H9 (cell line): ENCODE measurements at regions not wholly inside any gene's neighbourhood (a gene's known extent, or its start where the extent isn't known, plus 50 kb on each side); places are given as distances from the start of the nearest gene placed in this dataset.

Source experiments
- DNase-seq: peaks from one replicate; pipeline ENCODE4 v3.0.0-alpha.2; 2017
- H2AFZ ChIP-seq: one replicate; pipeline ENCODE4 v1.6.1; 2013; ENCODE audit warnings: mild to moderate bottlenecking, low read length, control low read depth, moderate library complexity
- H2AK5ac ChIP-seq: 2 replicates; pipeline ENCODE4 v1.6.1; 2013; ENCODE audit warnings: low read length, control low read depth, mixed read lengths; ENCODE audit not compliant: insufficient read length
- H2BK120ac ChIP-seq: one replicate; pipeline ENCODE4 v1.6.1; 2013; ENCODE audit warnings: low read depth, mild to moderate bottlenecking, low read length, control low read depth, inconsistent platforms; ENCODE audit not compliant: poor library complexity, severe bottlenecking
- H2BK12ac ChIP-seq: 2 replicates; pipeline ENCODE4 v1.6.1; 2013; ENCODE audit warnings: low read length, control low read depth, mixed read lengths, low read depth; ENCODE audit not compliant: insufficient read length
- H2BK15ac ChIP-seq: 2 replicates; pipeline ENCODE4 v1.6.1; 2013; ENCODE audit warnings: low read depth, low read length, control low read depth
- H2BK20ac ChIP-seq: one replicate; pipeline ENCODE4 v1.6.1; 2013; ENCODE audit warnings: low read depth, mild to moderate bottlenecking, low read length, control low read depth, inconsistent platforms; ENCODE audit not compliant: poor library complexity, severe bottlenecking
- H2BK5ac ChIP-seq: 2 replicates; pipeline ENCODE4 v1.6.1; 2013; ENCODE audit warnings: low read length, control low read depth, mixed read lengths; ENCODE audit not compliant: insufficient read length
- H3K14ac ChIP-seq: 2 replicates; pipeline ENCODE4 v1.6.1; 2013; ENCODE audit warnings: low read length, control low read depth; ENCODE audit not compliant: insufficient read depth
- H3K18ac ChIP-seq: 2 replicates; pipeline ENCODE4 v1.6.1; 2013; ENCODE audit warnings: low read depth, mild to moderate bottlenecking, mixed read lengths, low read length, control low read depth; ENCODE audit not compliant: insufficient read length
- H3K23ac ChIP-seq: 2 replicates; pipeline ENCODE4 v1.6.1; 2013; ENCODE audit warnings: low read length, control low read depth, mixed read lengths, low read depth; ENCODE audit not compliant: insufficient read length
- H3K23me2 ChIP-seq: 2 replicates; pipeline ENCODE4 v1.6.1; 2013; ENCODE audit warnings: low read depth, mild to moderate bottlenecking, mixed read lengths, low read length, control low read depth; ENCODE audit not compliant: insufficient read length, poor library complexity, severe bottlenecking
- H3K27ac ChIP-seq: 2 replicates; pipeline ENCODE4 v1.5.1; 2013; ENCODE audit warnings: low read length, control low read depth, mixed read lengths, low read depth; ENCODE audit not compliant: insufficient read length
- H3K27me3 ChIP-seq: 2 replicates; pipeline ENCODE4 v1.6.1; 2013; ENCODE audit warnings: low read length, control low read depth, inconsistent platforms; ENCODE audit not compliant: insufficient read depth
- H3K4ac ChIP-seq: 2 replicates; pipeline ENCODE4 v1.6.1; 2013; ENCODE audit warnings: low read depth, mild to moderate bottlenecking, control low read depth, inconsistent platforms, low read length, moderate library complexity
- H3K4me1 ChIP-seq: 2 replicates; pipeline ENCODE4 v1.6.1; 2013; ENCODE audit warnings: low read length, control low read depth, inconsistent platforms; ENCODE audit not compliant: insufficient read depth
- H3K4me2 ChIP-seq: 2 replicates; pipeline ENCODE4 v1.6.1; 2013; ENCODE audit warnings: low read length, control low read depth, mixed read lengths; ENCODE audit not compliant: insufficient read length, insufficient read depth
- H3K56ac ChIP-seq: 2 replicates; pipeline ENCODE4 v1.6.1; 2013; ENCODE audit warnings: low read depth, mild to moderate bottlenecking, mixed read lengths, low read length, control low read depth; ENCODE audit not compliant: insufficient read length
- H3K79me1 ChIP-seq: 2 replicates; pipeline ENCODE4 v1.6.1; 2013; ENCODE audit warnings: low read depth, mild to moderate bottlenecking, moderate library complexity, low read length, control low read depth, inconsistent platforms; ENCODE audit not compliant: insufficient read depth, poor library complexity, severe bottlenecking
- H3K79me2 ChIP-seq: 2 replicates; pipeline ENCODE4 v1.6.1; 2013; ENCODE audit warnings: low read length, control low read depth, inconsistent platforms; ENCODE audit not compliant: insufficient read depth
- H3K9ac ChIP-seq: 2 replicates; pipeline ENCODE4 v1.6.1; 2013; ENCODE audit warnings: low read length, control low read depth, mixed read lengths; ENCODE audit not compliant: insufficient read length; ENCODE audit errors: extremely low read depth
- H3K9me3 ChIP-seq: one replicate; pipeline ENCODE4 v1.6.1; 2013; ENCODE audit warnings: low read depth, low read length, inconsistent platforms; ENCODE audit not compliant: control insufficient read depth
- H3T11ph ChIP-seq: one replicate; pipeline ENCODE4 v1.6.1; 2013; ENCODE audit warnings: mild to moderate bottlenecking, low read length, control low read depth, inconsistent platforms
- H4K20me1 ChIP-seq: one replicate; pipeline ENCODE4 v1.6.1; 2013; ENCODE audit not compliant: control insufficient read depth, insufficient read length, insufficient read depth
- H4K5ac ChIP-seq: 2 replicates; pipeline ENCODE4 v1.6.1; 2013; ENCODE audit warnings: low read depth, mild to moderate bottlenecking, mixed read lengths, low read length, control low read depth; ENCODE audit not compliant: insufficient read length
- H4K8ac ChIP-seq: replicated peaks from 2 replicates; pipeline ENCODE4 v1.6.1; 2013; ENCODE audit warnings: low read length, control low read depth, mixed read lengths, low read depth; ENCODE audit not compliant: insufficient read length
- H4K91ac ChIP-seq: 2 replicates; pipeline ENCODE4 v1.6.1; 2013; ENCODE audit warnings: low read depth, mild to moderate bottlenecking, moderate library complexity, mixed read lengths, low read length, control low read depth; ENCODE audit not compliant: insufficient read length
- H3K27ac Mint-ChIP-seq, 3 experiments: 2 replicates in 2 of 3; 3 replicates in 1 of 3; pipeline ENCODE4 v1.8.0; 2020 to 2021; ENCODE audit warnings: mixed read lengths in 3 of 3, mild to moderate bottlenecking in 1 of 3, moderate library complexity in 1 of 3
- H3K27me3 Mint-ChIP-seq: 2 replicates; pipeline ENCODE4 v1.8.0; 2021; ENCODE audit warnings: low read depth, mild to moderate bottlenecking, moderate library complexity, mixed read lengths
- H3K36me3 Mint-ChIP-seq, 3 experiments: 2 replicates in 2 of 3; 3 replicates in 1 of 3; pipeline ENCODE4 v1.8.0; 2020 to 2021; ENCODE audit warnings: low read depth in 3 of 3, mixed read lengths in 3 of 3; ENCODE audit not compliant: insufficient read depth in 1 of 3
- H3K4me1 Mint-ChIP-seq, 2 experiments: 2 replicates each; pipeline ENCODE4 v1.8.0; 2020; ENCODE audit warnings: mixed read lengths in 2 of 2
- H3K4me3 Mint-ChIP-seq, 2 experiments: 2 replicates in 1 of 2; 3 replicates in 1 of 2; pipeline ENCODE4 v1.8.0; 2020 to 2021; ENCODE audit warnings: mild to moderate bottlenecking in 2 of 2, mixed read lengths in 2 of 2, moderate library complexity in 1 of 2
- H3K9me3 Mint-ChIP-seq, 2 experiments: 2 replicates in 1 of 2; 3 replicates in 1 of 2; pipeline ENCODE4 v1.8.0; 2020; ENCODE audit warnings: mild to moderate bottlenecking in 2 of 2, mixed read lengths in 2 of 2, moderate library complexity in 1 of 2
- CTCF ChIP-seq: fragments of 200-600 bp; sonication (generic); conservative IDR thresholded peaks from 3 replicates; pipeline ENCODE4 v1.8.0; 2021; ENCODE audit warnings: antibody characterized with exemption, mild to moderate bottlenecking
- WGBS: extraction: QIAGEN DNeasy Blood & Tissue Kit; methylation state at CpG from one replicate; pipeline ENCODE4 v1.1.7; 2013; ENCODE audit warnings: missing lambda C conversion rate, low lambda C conversion rate, mixed read lengths; ENCODE audit not compliant: insufficient read length; ENCODE audit errors: extremely low coverage; 5-methylcytosine and 5-hydroxymethylcytosine counted together

GRCh38 chr18:46315161-46315560 lies 211.0 kb downstream of the HAUS1 start:
- H3K9me3 ChIP-seq = no peaks in the 10 kb centered on the region
- no peak overlapping the region for H3K18ac ChIP-seq
- H4K5ac ChIP-seq = no peak overlapping the region
- no peak overlapping the region for H3T11ph ChIP-seq
- H2BK5ac ChIP-seq = no peak overlapping the region
- H3K79me1 ChIP-seq = no peaks in the 10 kb centered on the region
- H3K4me1 ChIP-seq = no peaks in the 10 kb centered on the region; the same call in 1 of the 2 replicates
- no peak for DNase-seq
- H3K56ac ChIP-seq = no peak overlapping the region
- Mint-ChIP-seq H3K4me3 (no peak overlapping the region), H3K9me3 (no peaks in the 10 kb centered on the region), H3K27ac (no peak overlapping the region; a peak in 1 of 7 replicates), H3K4me1 (peaks cover 14 to 21% of the 10 kb centered on the region in 2 experiments), H3K27me3 (peaks cover 5% of the 10 kb centered on the region; the same call in 1 of the 2 replicates), H3K36me3 (no peaks in the 10 kb centered on the region)
- H3K27me3 ChIP-seq = no peaks in the 10 kb centered on the region
- H4K91ac ChIP-seq = no peak overlapping the region
- no peak overlapping the region for H3K9ac ChIP-seq
- H2BK12ac ChIP-seq = no peak overlapping the region
- TF ChIP-seq CTCF = no peak
- no peaks in the 10 kb centered on the region for H3K79me2 ChIP-seq
- no peak overlapping the region for H3K23ac ChIP-seq
- H3K4me2 ChIP-seq = no peak overlapping the region
- H4K8ac ChIP-seq = no peak overlapping the region
- WGBS = no CpG with 5 or more reads among the region's 2 CpGs
- H3K4ac ChIP-seq = no peak overlapping the region
- no peak overlapping the region for H3K14ac ChIP-seq
- H4K20me1 ChIP-seq = no peaks in the 10 kb centered on the region
- no peak overlapping the region for H3K27ac ChIP-seq
- no peak overlapping the region for H2AK5ac ChIP-seq
- H2BK15ac ChIP-seq = no peak overlapping the region
- H2AFZ ChIP-seq = no peak overlapping the region
- no peak overlapping the region for H2BK120ac ChIP-seq
- no peaks in the 10 kb centered on the region for H3K23me2 ChIP-seq
- H2BK20ac ChIP-seq = no peak overlapping the region
